Neural cell (in vitro differentiated cells): ENCODE measurements at regions not wholly inside any gene's neighbourhood (a gene's known extent, or its start where the extent isn't known, plus 50 kb on each side); places are given as distances from the start of the nearest gene placed in this dataset.

Experiments used
- H2AFZ ChIP-seq: fragments of 200-600, 300-800 bp; sonication (generic), shearing (Covaris generic); 2 replicates; pipeline ENCODE4 v1.6.0; 2014; ENCODE audit warnings: low read depth, mild to moderate bottlenecking, antibody characterized with exemption, low read length, moderate library complexity
- H3F3A ChIP-seq: fragments of 200-600 bp; shearing (Covaris generic); 2 replicates; pipeline ENCODE4 v1.6.1; 2016; ENCODE audit warnings: mild to moderate bottlenecking, moderate library complexity, mixed read lengths, antibody characterized with exemption, low read length; ENCODE audit not compliant: insufficient read depth, poor library complexity, severe bottlenecking
- H3K27ac ChIP-seq: fragments of 200-600, 300-800 bp; sonication (generic), shearing (Covaris generic); 2 replicates; pipeline ENCODE4 v1.5.1; 2014; ENCODE audit warnings: mild to moderate bottlenecking, low read length, moderate library complexity
- H3K27me3 ChIP-seq: fragments of 300-800, 200-600 bp; sonication (generic), shearing (Covaris generic); 2 replicates; pipeline ENCODE4 v1.6.0; 2014; ENCODE audit warnings: mild to moderate bottlenecking, low read depth, low read length, moderate library complexity; ENCODE audit not compliant: insufficient read depth
- H3K36me3 ChIP-seq: fragments of 300-800, 200-600 bp; sonication (generic), shearing (Covaris generic); 2 replicates; pipeline ENCODE4 v1.5.1; 2014; ENCODE audit warnings: mild to moderate bottlenecking, antibody characterized with exemption, low read length, moderate library complexity; ENCODE audit not compliant: insufficient read depth
- H3K4me2 ChIP-seq: fragments of 300-800, 200-600 bp; sonication (generic), shearing (Covaris generic); 2 replicates; pipeline ENCODE4 v1.6.0; 2014; ENCODE audit warnings: mild to moderate bottlenecking, low read length
- H3K4me3 ChIP-seq: fragments of 300-800, 200-600 bp; sonication (generic), shearing (Covaris generic); 2 replicates; pipeline ENCODE4 v1.5.1; 2014; ENCODE audit warnings: mild to moderate bottlenecking, low read length, moderate library complexity
- H3K79me2 ChIP-seq: fragments of 200-600 bp; shearing (Covaris generic); replicated peaks from 2 replicates; pipeline ENCODE4 v1.6.0; 2014; ENCODE audit warnings: mild to moderate bottlenecking, low read length, moderate library complexity; ENCODE audit not compliant: insufficient read depth
- H3K9ac ChIP-seq: fragments of 300-800, 200-600 bp; sonication (generic), shearing (Covaris generic); 2 replicates; pipeline ENCODE4 v1.6.1; 2016; ENCODE audit warnings: mild to moderate bottlenecking, low read length, mixed read lengths
- H3K9me2 ChIP-seq: fragments of 200-600 bp; shearing (Covaris generic); 2 replicates; pipeline ENCODE4 v1.6.1; 2016; ENCODE audit warnings: mild to moderate bottlenecking, low read length, mixed read lengths; ENCODE audit not compliant: insufficient read depth
- H3K9me3 ChIP-seq: fragments of 200-600, 300-800 bp; sonication (generic), shearing (Covaris generic); 2 replicates; pipeline ENCODE4 v1.6.1; 2016; ENCODE audit warnings: mild to moderate bottlenecking, mixed run types, low read length, moderate library complexity, mixed read lengths
- H4K20me1 ChIP-seq: fragments of 200-600 bp; shearing (Covaris generic); 2 replicates; pipeline ENCODE4 v1.6.1; 2016; ENCODE audit warnings: mild to moderate bottlenecking, mixed run types; ENCODE audit not compliant: insufficient read depth
- CTCF ChIP-seq: fragments of 450-650 bp; IDR thresholded peaks from 2 replicates; pipeline ENCODE4 v1.5.1; 2014; ENCODE audit warnings: antibody characterized with exemption, mild to moderate bottlenecking, moderate library complexity; ENCODE audit not compliant: poor library complexity, severe bottlenecking
- EP300 ChIP-seq: fragments of 450-650 bp; conservative IDR thresholded peaks from 2 replicates; pipeline ENCODE4 v1.6.1; 2014; ENCODE audit warnings: antibody characterized with exemption, mild to moderate bottlenecking, moderate library complexity; ENCODE audit not compliant: poor library complexity, severe bottlenecking
- EZH2 ChIP-seq: fragments of 200-600, 300-800 bp; shearing (Covaris generic), sonication (generic); IDR thresholded peaks from 2 replicates; pipeline ENCODE4 v1.6.1; 2014; ENCODE audit warnings: antibody characterized with exemption, low read length, borderline replicate concordance, mild to moderate bottlenecking; ENCODE audit not compliant: insufficient read depth, poor library complexity, severe bottlenecking
- MXI1 ChIP-seq: fragments of 450-650 bp; conservative IDR thresholded peaks from 2 replicates; pipeline ENCODE4 v1.6.1; 2014; ENCODE audit warnings: antibody characterized with exemption, mild to moderate bottlenecking; ENCODE audit not compliant: poor library complexity, severe bottlenecking
- POLR2AphosphoS5 ChIP-seq: IDR thresholded peaks from 2 replicates; pipeline ENCODE4 v1.6.1; 2012
- RAD21 ChIP-seq: fragments of 450-650 bp; conservative IDR thresholded peaks from 2 replicates; pipeline ENCODE4 v1.6.1; 2014; ENCODE audit warnings: antibody characterized with exemption, mild to moderate bottlenecking, moderate library complexity
- REST ChIP-seq: IDR thresholded peaks from 2 replicates; pipeline ENCODE4 v1.6.1; 2012; ENCODE audit warnings: borderline replicate concordance
- SMC3 ChIP-seq: fragments of 450-650 bp; conservative IDR thresholded peaks from 2 replicates; pipeline ENCODE4 v1.6.1; 2014; ENCODE audit warnings: antibody characterized with exemption, mild to moderate bottlenecking, moderate library complexity; ENCODE audit not compliant: poor library complexity
- TAF1 ChIP-seq: IDR thresholded peaks from 2 replicates; pipeline ENCODE4 v1.6.1; 2012; ENCODE audit warnings: low read depth

- no peak overlapping the region for H3K4me3 ChIP-seq
- H3F3A ChIP-seq, result no peaks in the 10 kb centered on the region
- H3K9ac ChIP-seq, result no peak overlapping the region
- H3K27ac ChIP-seq, result no peak overlapping the region
- no peaks in the 10 kb centered on the region for H3K9me2 ChIP-seq
- H3K9me3 ChIP-seq, result no peaks in the 10 kb centered on the region
- H3K36me3 ChIP-seq, result no peaks in the 10 kb centered on the region
- H4K20me1 ChIP-seq, result no peaks in the 10 kb centered on the region
- TF ChIP-seq EZH2 (no peak), EP300 (no peak), TAF1 (no peak), MXI1 (no peak), POLR2AphosphoS5 (no peak)
- H3K79me2 ChIP-seq, result no peaks in the 10 kb centered on the region
- no peak overlapping the region for H3K4me2 ChIP-seq
- H2AFZ ChIP-seq, result no peak overlapping the region
- H3K27me3 ChIP-seq, result peaks cover 8% of the 10 kb centered on the region
Observed at GRCh38 chr2:120550282-120550681, 185.4 kb upstream of the GLI2 start.

GRCh38 chr2:120550893-120551446, 184.7 kb upstream of the GLI2 start:
- no peak for TF ChIP-seq TAF1
- TF ChIP-seq POLR2AphosphoS5, result no peak
- no peak for TF ChIP-seq CTCF
- no peak for TF ChIP-seq MXI1
- no peak for TF ChIP-seq EP300
- TF ChIP-seq SMC3, result no peak
- TF ChIP-seq EZH2, result no peak
- TF ChIP-seq REST, result no peak
- TF ChIP-seq RAD21, result no peak

More at GRCh38 chr2:120550893-120551446, 184.7 kb upstream of the GLI2 start:
- H3K9ac ChIP-seq, result no peak overlapping the region
- no peak overlapping the region for H2AFZ ChIP-seq
- no peaks in the 10 kb centered on the region for H3K36me3 ChIP-seq
- H3K27ac ChIP-seq, result no peak overlapping the region
- H3K4me3 ChIP-seq, result no peak overlapping the region
- no peaks in the 10 kb centered on the region for H4K20me1 ChIP-seq
- H3K27me3 ChIP-seq, result peaks cover 8% of the 10 kb centered on the region
- no peaks in the 10 kb centered on the region for H3K9me2 ChIP-seq
- H3K9me3 ChIP-seq, result no peaks in the 10 kb centered on the region
- H3F3A ChIP-seq, result no peaks in the 10 kb centered on the region
- no peak overlapping the region for H3K4me2 ChIP-seq
- no peaks in the 10 kb centered on the region for H3K79me2 ChIP-seq
